Esophagus muscularis mucosa (tissue), 4 donors: ENCODE measurements at regions not wholly inside any gene's neighbourhood (a gene's known extent, or its start where the extent isn't known, plus 50 kb on each side); places are given as distances from the start of the nearest gene placed in this dataset.

Experiments
- CTCF ChIP-seq, 3 experiments: fragments of 200-600 bp in 2 of 3; fragments of 450-650 bp in 1 of 3; sonication (generic) in 2 of 3; IDR thresholded peaks; one replicate each; pipeline ENCODE4 v1.5.1; 2017 to 2019; ENCODE audit warnings: antibody characterized with exemption in 3 of 3, mild to moderate bottlenecking in 2 of 3, moderate library complexity in 1 of 3
- EP300 ChIP-seq: sonication (generic); formaldehyde crosslinking; IDR thresholded peaks from one replicate; pipeline ENCODE4 v1.6.1; 2017; ENCODE audit warnings: antibody characterized with exemption
- POLR2A ChIP-seq: fragments of 450-650 bp; IDR thresholded peaks from one replicate; pipeline ENCODE4 v1.6.1; 2017; ENCODE audit warnings: antibody characterized with exemption, moderate library complexity, mild to moderate bottlenecking, low read depth
- POLR2AphosphoS5 ChIP-seq, 2 donors: sonication (generic); formaldehyde crosslinking; IDR thresholded peaks; one replicate each; pipeline ENCODE4 v1.6.1; 2017; ENCODE audit warnings: antibody characterized with exemption in 2 of 2

- TF ChIP-seq CTCF (IDR thresholded peaks at IDR 0.05): no peak
- TF ChIP-seq POLR2A: no peak
- no peak for TF ChIP-seq POLR2AphosphoS5 (IDR thresholded peaks at IDR 0.05)
- no peak for TF ChIP-seq EP300
Observed at GRCh38 chr9:119458068-119458467, 88.8 kb upstream of the BRINP1 start.
